NCI-H82 (cell line): ENCODE measurements at regions not wholly inside any gene's neighbourhood (a gene's known extent, or its start where the extent isn't known, plus 50 kb on each side); places are given as distances from the start of the nearest gene placed in this dataset.
"Not testable (repeated sequence)": the region's sequence is repeated elsewhere in the genome, so short reads cannot be mapped to it uniquely, and the experiment has no call there.

Experiments used
- DNase-seq: peaks from one replicate; lab custom pipeline; 2025; lab: John Stamatoyannopoulos, UW

- no peak for DNase-seq
Observed at GRCh38 chr2:17362956-17363355, 155.3 kb downstream of the RAD51AP2 start.

- DNase-seq, result no peak
Observed at GRCh38 chr2:17355608-17356329, 162.5 kb downstream of the RAD51AP2 start.

GRCh38 chr2:17353263-17353662, 165.0 kb downstream of the RAD51AP2 start:
- DNase-seq, result peak; percentile 8

- DNase-seq, result not testable (repeated sequence)
Observed at GRCh38 chr2:17342692-17343091, 175.5 kb downstream of the RAD51AP2 start.

GRCh38 chr2:17337507-17337906, 180.7 kb downstream of the RAD51AP2 start:
- no peak for DNase-seq

GRCh38 chr2:17336458-17336857, 181.8 kb downstream of the RAD51AP2 start:
- DNase-seq, result no peak

- DNase-seq, result peak; percentile 7
Observed at GRCh38 chr2:17334300-17334699, 183.9 kb downstream of the RAD51AP2 start.

- DNase-seq, result no peak
Observed at GRCh38 chr2:17331636-17332035, 186.6 kb downstream of the RAD51AP2 start.

- DNase-seq, result no peak
Observed at GRCh38 chr2:17328161-17328560, 190.1 kb downstream of the RAD51AP2 start.

GRCh38 chr2:17327649-17328048, 190.6 kb downstream of the RAD51AP2 start:
- no peak for DNase-seq

GRCh38 chr2:17326717-17327116, 191.5 kb downstream of the RAD51AP2 start:
- DNase-seq, result peak; percentile 37

GRCh38 chr2:17323697-17324096, 194.5 kb downstream of the RAD51AP2 start:
- DNase-seq, result peak; percentile 20

GRCh38 chr2:17322461-17322860, 195.8 kb downstream of the RAD51AP2 start:
- DNase-seq, result no peak

- peak; percentile 39 for DNase-seq
Observed at GRCh38 chr2:17319090-17319489, 199.2 kb downstream of the RAD51AP2 start.

- no peak for DNase-seq
Observed at GRCh38 chr2:17318013-17318412, 200.2 kb downstream of the RAD51AP2 start.

GRCh38 chr2:17317439-17317976, 200.7 kb downstream of the RAD51AP2 start:
- DNase-seq, result no peak

- no peak for DNase-seq
Observed at GRCh38 chr2:17313261-17313660, 205.0 kb downstream of the RAD51AP2 start.

GRCh38 chr2:17311771-17312511, 206.3 kb downstream of the RAD51AP2 start:
- DNase-seq, result no peak

- no peak for DNase-seq
Observed at GRCh38 chr2:17311106-17311619, 207.1 kb downstream of the RAD51AP2 start.

- DNase-seq, result peak; percentile 91
Observed at GRCh38 chr2:17309741-17310339, 208.4 kb downstream of the RAD51AP2 start.

- no peak for DNase-seq
Observed at GRCh38 chr2:17309181-17309580, 209.1 kb downstream of the RAD51AP2 start.

GRCh38 chr2:17306706-17307105, 211.5 kb downstream of the RAD51AP2 start:
- no peak for DNase-seq

GRCh38 chr2:17306219-17306618, 212.0 kb downstream of the RAD51AP2 start:
- no peak for DNase-seq
